OCI-M1 (cell line): ENCODE measurements at regions not wholly inside any gene's neighbourhood (a gene's known extent, or its start where the extent isn't known, plus 50 kb on each side); places are given as distances from the start of the nearest gene placed in this dataset.

Experiments
- DNase-seq: peaks from one replicate; lab custom pipeline; 2025; lab: John Stamatoyannopoulos, UW

DNA sequence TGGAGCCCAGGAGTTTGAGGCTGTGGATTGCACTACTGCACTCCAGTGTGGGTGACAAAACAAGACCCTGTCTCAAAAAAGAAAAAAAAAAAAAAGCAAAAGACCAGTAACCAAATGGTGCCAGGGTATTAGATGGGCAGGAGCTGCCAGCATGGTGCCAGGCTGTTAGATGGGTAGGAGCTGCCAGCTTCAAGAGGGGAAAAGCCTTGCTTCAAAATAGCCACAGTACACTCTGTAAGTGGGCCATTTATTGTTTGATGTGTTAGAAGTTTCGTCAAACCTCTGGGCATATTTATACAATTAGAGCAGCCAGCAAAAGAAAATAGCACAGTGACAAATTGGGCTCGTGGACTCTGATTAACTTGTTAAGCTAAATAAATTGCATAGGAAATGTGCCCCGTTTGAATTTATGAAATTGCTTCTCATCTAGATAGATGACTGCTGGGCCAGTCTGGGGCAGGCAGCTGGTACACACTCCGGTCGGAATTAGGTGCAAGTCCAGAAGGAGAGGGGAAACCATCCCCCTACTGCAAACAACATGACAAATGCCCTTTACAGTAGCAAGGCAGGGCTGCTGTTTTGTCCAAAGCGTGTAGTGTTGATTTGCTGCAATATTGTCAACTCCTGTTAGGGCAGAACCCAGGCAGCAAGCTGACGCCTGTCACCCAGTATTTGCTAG, 126.3 kb upstream of the IRX3 start:
- DNase-seq, result no peak

DNA sequence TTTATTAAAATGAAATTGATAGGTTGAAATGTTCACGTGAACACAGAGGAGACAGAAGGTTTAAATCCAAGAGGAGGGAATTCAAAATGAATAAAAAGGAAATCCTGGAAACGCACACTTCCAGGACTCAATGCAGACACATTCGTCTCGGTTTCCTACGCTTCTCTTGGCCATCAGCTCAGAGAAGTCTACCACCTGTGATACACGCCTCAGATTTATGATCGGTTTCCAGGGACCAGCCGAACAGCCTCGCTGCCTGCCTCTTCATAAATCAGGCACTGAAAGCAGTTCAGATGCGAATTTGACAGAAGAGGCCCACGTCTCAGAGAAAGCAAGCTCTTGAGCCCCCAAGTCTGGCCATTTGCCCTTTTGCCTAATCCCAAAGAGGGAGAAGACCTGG, 125.5 kb upstream of the IRX3 start:
- DNase-seq, result no peak

GRCh38 chr16:54411544-54411943, 125.0 kb upstream of the IRX3 start:
- DNase-seq, result no peak

DNA sequence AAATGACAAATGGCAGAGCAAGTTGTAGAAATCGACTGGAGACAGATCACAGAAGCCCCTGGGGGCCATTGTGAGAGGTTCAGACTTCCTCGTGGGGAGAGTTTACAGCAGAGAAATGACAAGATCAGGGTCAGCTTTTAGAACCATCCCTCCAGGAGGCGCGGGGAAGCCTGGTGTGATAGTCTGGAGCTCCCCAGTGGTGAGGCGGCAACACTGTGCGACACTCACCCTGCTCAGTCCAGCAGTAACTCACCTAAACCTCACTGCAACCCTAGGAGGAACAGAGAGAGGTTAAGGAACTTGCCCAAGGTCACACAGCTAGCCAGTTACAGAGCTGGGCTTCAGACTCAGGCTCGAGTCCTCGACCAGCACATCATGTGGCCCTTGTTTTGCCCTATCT, 123.4 kb upstream of the IRX3 start:
- DNase-seq, result no peak

- no peak for DNase-seq
These were observed 121.0 kb upstream of the IRX3 start for GRCh38 chr16:54407596-54407995.

DNA sequence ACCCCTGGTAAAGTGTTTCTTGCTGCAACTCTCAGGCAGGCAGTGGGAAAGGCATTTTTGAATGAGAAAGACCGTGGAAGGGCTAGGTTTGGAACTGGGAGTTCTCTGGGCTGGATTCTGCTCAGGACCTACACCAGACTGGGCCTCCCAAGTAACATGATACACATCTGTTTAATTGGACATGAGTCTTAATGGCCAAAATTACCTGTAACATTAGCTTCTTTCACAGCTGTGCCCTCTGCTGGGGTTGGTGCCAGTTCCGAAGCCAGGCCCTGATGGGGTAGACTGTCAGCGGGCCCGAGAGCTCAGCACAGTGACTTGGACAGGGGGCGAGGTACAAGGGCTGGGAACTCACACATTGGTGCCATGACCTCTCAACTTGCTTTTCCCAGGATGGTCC, 118.9 kb upstream of the IRX3 start:
- DNase-seq, result no peak

DNA sequence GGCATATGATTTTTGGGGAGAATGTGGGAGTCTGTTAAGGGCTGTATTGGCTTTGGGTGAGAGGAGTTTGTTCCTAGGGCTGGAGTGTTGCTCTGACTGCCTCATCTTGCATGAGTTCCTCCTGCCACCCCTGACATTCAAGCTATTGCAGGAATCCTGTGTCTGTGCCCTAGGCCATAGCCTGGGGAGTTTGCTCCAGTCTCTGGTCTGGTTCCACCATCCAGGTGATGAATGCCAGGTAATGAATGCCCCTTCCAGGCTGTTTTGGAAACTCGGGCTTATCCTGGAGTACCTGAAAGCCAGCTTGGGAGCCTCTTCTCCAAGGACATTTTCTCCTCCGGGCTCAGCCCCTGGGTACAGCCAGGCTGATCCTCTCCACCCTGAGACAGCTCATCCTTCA, 117.0 kb upstream of the IRX3 start:
- no peak for DNase-seq

- no peak for DNase-seq
These were observed 116.3 kb upstream of the IRX3 start for GRCh38 chr16:54402873-54403272.

- DNase-seq, result no peak
These were observed 115.7 kb upstream of the IRX3 start for GRCh38 chr16:54402270-54402669.

DNA sequence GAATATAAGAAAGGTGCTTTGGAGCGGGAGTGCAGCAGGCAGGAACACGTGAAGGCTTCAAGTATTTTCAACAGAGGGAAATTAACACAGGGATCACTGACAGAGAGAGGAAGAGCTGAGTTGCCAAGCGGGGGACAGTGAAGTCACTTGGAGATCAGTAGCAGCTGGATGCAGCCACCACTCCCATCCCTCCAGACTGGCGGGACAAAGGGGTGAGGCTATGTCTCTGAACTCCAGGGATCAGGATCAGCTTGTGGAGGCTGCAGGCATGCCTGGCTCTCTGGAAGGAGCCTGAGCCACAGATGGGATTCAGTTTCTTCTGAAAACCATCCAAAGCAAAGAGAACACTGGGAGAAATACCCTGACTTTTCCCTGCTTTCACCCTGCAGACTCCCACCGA, 113.7 kb upstream of the IRX3 start:
- DNase-seq, result no peak

DNA sequence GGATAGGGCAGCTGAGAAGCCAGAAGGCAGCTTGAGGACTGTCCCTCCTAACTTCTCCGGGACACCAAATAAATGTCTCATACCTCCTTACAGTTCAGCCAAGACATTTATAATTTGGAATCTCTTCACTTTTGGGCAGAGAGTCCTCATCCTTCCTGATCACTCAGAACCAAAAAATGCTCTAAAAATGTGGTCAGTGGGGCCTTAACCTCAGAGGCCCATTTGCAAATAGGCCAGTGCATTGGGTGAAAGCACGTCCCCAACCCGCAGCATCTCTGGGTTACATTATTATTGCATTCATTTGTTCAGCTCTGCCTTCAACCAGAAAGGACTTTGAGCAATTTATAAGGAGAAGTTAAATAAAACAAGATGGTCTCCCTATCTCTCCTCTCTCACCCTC, 112.4 kb upstream of the IRX3 start:
- no peak for DNase-seq

GRCh38 chr16:54397838-54398237, 111.3 kb upstream of the IRX3 start:
- DNase-seq, result no peak

DNA sequence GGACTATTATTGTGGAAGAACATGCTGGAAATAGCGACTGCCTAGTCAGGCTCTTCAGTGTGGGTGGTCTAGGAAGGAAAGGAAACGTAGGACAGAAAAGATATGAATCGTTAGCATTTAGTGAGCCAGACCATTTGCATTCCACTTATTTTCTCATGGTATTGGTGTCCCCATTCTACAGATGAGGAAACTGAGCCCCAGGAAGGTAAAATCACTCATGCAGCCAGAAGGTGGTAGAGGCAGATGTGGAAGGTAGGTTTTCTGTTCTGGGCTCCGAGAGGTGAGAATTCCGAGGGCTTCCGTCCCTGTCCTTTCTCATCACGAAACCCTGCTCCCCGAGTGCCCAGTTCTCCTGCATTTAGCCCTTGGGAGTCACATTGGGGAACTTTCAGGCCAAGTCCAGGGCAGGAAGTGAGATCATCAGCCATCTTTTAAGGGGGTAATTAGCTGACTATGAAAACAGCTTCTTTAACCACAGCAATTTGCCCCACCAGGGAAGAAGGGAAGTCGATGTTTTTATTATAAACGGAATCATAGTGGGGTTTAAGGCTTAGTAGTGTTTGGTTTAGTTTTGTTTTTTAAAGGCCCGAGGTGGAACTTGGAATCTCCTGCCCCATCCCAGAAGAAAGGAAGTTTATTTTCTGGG, 110.7 kb upstream of the IRX3 start:
- DNase-seq, result no peak

DNA sequence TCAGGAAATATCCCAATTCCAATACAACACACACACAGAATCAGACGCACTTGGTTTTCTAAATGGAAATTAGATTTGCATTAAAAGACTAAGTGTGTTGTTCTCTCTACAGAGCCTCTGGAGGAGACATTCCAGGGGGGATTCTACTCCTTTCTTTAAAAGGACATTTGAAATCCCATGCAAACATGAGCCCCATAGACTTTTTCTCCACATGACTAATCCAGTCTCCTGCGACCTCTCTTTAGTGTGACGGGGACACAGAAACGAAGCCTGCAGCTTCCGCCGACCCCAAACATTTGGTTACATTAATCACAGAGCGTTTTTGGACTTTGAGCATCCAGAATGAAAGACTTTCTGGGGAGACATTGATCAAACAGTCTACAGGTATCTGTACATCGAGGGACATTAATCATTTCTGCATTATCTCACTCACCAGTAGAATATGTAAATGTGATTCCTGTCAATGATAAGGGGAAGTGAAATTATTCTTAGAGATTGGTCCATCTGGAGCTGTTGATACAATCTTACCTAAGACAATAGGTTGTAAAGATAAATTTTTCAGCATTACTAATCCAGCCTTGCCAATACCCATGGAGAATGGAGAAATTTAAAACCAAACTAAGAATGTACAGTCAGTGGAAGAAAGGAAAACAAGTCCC, 103.4 kb upstream of the IRX3 start:
- no peak for DNase-seq

DNA sequence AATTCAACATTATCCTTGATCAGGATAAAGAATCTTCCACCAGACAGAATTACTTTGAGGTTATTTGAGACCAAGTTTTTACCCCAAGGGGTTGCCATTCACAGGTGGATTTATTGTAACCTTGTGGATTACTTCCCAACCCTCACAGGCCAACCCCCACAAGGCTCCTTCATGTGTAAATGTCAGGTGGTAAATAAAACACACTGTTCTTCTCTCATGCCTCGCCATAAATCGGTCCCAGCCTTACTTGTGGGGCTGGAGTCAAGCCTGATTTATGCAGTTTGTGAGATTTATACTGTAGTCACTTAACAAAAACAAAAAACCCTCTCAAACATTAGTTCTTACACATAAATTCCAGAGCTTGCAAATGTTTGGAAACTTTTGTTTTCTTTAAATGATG, 98.6 kb upstream of the IRX3 start:
- DNase-seq, result no peak

- DNase-seq, result no peak
These were observed 95.2 kb upstream of the IRX3 start for GRCh38 chr16:54381601-54382313.

DNA sequence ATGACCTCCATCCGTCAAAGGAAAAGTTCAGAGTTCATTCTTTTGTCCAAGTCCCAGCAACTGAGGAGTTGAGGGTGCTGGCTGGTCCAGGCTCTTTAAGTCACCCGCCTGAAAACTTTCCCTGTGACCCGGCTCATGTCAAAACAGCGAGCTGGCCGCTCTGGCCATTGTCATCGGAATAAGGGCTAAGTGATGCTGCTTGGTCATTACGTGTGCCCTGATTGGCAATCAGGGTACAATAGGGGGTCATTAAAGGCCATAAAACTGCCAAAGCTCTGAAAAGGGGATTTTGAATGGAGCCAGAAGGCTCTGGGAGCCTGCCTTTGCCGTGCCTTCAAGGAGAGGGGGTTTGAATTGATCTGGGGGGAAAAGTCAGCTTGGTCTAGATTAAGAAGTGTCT, 88.5 kb upstream of the IRX3 start:
- no peak for DNase-seq

DNA sequence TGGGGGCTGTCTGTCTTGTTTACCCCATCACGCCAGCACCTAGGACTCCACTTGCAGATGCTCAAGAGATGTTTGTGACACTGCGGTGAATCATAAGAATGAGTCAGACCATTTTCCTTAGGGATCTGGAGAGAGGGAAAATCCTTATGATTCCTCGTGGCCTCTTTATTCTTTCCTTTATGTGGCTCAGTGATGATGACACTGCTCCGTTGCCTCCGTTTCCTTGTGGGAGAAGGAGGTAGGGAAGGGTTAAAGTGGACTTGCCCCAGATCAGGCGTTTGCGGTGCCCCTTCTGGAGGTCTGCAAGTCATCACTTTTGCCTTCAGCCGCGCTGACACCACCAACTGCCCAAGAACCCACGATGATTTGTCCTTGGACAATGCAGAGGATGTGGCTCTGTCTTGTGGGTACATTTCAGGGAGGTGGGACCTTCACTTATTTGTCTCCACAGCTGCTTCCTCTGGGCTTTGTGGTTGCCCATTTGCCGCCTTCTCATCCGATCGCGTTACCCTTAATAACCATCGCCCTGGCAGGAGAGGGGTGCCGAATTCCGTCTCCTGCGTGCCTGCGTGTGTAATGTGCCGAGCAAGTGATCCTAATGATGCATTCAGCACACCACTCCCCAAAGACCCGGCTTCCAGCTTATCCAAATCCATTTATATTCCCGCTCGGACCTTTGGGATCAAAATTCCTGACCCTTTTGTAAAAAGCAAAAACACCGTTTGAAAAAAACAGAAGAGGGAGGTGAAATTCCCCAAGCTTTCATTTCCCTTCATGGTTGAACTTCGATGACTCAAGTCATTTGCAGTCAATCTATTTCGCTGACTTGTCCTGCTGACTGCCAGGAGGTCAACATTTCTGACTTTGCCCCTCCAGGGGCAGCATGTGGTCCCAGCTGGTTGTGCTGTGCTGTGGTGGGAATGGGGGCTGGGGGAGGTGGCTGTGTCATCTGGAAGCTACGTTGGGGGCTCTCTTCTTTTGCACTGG, 87.2 kb upstream of the IRX3 start:
- DNase-seq, result no peak

- DNase-seq, result peak; percentile 15
These were observed 83.9 kb upstream of the IRX3 start for GRCh38 chr16:54370278-54371040.

GRCh38 chr16:54369861-54370260, 83.3 kb upstream of the IRX3 start:
- DNase-seq, result no peak

DNA sequence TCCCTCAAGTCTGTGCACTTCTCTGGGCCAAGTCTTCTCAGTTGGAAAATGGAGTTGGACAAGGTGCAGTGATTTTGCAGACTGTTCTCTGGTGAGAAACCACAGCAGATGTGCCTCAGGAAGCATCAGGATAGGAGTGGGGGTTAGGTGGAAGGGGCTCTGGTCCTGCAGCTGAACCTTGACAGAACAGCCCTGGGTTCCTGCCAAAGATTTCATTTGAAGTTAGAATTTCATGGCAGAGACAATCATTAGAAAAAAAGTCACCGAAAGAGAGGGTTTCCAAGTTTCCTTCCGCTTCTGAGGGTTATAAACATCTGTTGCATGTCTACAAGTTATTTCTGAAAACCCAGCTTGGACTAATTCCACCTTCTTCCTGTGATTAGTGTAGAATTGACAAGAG, 80.4 kb upstream of the IRX3 start:
- DNase-seq, result no peak
